WERI-Rb-1 (cell line): ENCODE measurements at regions not wholly inside any gene's neighbourhood (a gene's known extent, or its start where the extent isn't known, plus 50 kb on each side); places are given as distances from the start of the nearest gene placed in this dataset.

ENCODE experiments used
- DNase-seq: peaks from one replicate; pipeline ENCODE4 v3.0.0-alpha.2; 2020
- H3K27ac ChIP-seq: fragments of 250-450 bp; sonication (Bioruptor Pico); 2 replicates; pipeline ENCODE4 v1.5.1; 2020; ENCODE audit warnings: mild to moderate bottlenecking, moderate library complexity
- H3K27me3 ChIP-seq: fragments of 250-450 bp; sonication (Bioruptor Pico); 2 replicates; pipeline ENCODE4 v1.5.1; 2021; ENCODE audit warnings: mild to moderate bottlenecking, low read depth, moderate library complexity; ENCODE audit not compliant: insufficient read depth, severe bottlenecking
- H3K36me3 ChIP-seq: fragments of 250-450 bp; sonication (Bioruptor Pico); 2 replicates; pipeline ENCODE4 v1.5.1; 2020; ENCODE audit warnings: mild to moderate bottlenecking, moderate library complexity
- H3K4me3 ChIP-seq: 2 replicates; pipeline ENCODE4 v1.5.1; 2011; ENCODE audit warnings: low read depth, mild to moderate bottlenecking, control low read depth, low read length
- H3K9me3 ChIP-seq: fragments of 250-450 bp; sonication (Bioruptor Pico); 2 replicates; pipeline ENCODE4 v1.5.1; 2021; ENCODE audit warnings: mild to moderate bottlenecking, moderate library complexity; ENCODE audit not compliant: severe bottlenecking
- CTCF ChIP-seq: IDR thresholded peaks from 2 replicates; pipeline ENCODE4 v1.5.1; 2011; ENCODE audit warnings: low read depth, mild to moderate bottlenecking, control low read depth, inconsistent platforms, low read length

- Histone ChIP-seq H3K27ac (no peak overlapping the region), H3K9me3 (peaks cover 6% of the 10 kb centered on the region), H3K4me3 (no peak overlapping the region), H3K27me3 (no peaks in the 10 kb centered on the region), H3K36me3 (no peaks in the 10 kb centered on the region)
- no peak for DNase-seq
- TF ChIP-seq CTCF, result no peak
Observed at GRCh38 chr6:14929291-14929690, 316.6 kb upstream of the JARID2 start.

- DNase-seq, result no peak
- TF ChIP-seq CTCF, result no peak
- Histone ChIP-seq H3K4me3 (no peak overlapping the region), H3K27ac (no peak overlapping the region), H3K36me3 (no peaks in the 10 kb centered on the region), H3K27me3 (no peaks in the 10 kb centered on the region), H3K9me3 (peaks cover 6% of the 10 kb centered on the region)
Observed at GRCh38 chr6:14930366-14930989, 315.4 kb upstream of the JARID2 start.

- Histone ChIP-seq H3K4me3 (no peak overlapping the region), H3K27ac (no peak overlapping the region), H3K27me3 (no peaks in the 10 kb centered on the region), H3K36me3 (no peaks in the 10 kb centered on the region), H3K9me3 (peaks cover 6% of the 10 kb centered on the region)
- TF ChIP-seq CTCF, result no peak
- DNase-seq, result no peak
Observed at GRCh38 chr6:14932485-14933182, 313.2 kb upstream of the JARID2 start.

- no peak overlapping the region for H3K27ac ChIP-seq
- H3K27me3 ChIP-seq, result no peaks in the 10 kb centered on the region
- no peak overlapping the region for H3K4me3 ChIP-seq
- H3K36me3 ChIP-seq, result no peaks in the 10 kb centered on the region
- no peak for TF ChIP-seq CTCF
- peaks cover 6% of the 10 kb centered on the region for H3K9me3 ChIP-seq
- DNase-seq, result no peak
Observed at GRCh38 chr6:14933183-14933544, 312.7 kb upstream of the JARID2 start.

GRCh38 chr6:14934013-14934412 lies 311.9 kb upstream of the JARID2 start:
- H3K27me3 ChIP-seq, result no peaks in the 10 kb centered on the region
- DNase-seq, result no peak

More at GRCh38 chr6:14934013-14934412, 311.9 kb upstream of the JARID2 start:
- Histone ChIP-seq H3K9me3 (peaks cover 6% of the 10 kb centered on the region), H3K4me3 (no peak overlapping the region), H3K27ac (no peak overlapping the region), H3K36me3 (no peaks in the 10 kb centered on the region)
- TF ChIP-seq CTCF, result no peak
